ENCODE measurements at regions not wholly inside any gene's neighbourhood (a gene's known extent, or its start where the extent isn't known, plus 50 kb on each side); places are given as distances from the start of the nearest gene placed in this dataset.

DNA sequence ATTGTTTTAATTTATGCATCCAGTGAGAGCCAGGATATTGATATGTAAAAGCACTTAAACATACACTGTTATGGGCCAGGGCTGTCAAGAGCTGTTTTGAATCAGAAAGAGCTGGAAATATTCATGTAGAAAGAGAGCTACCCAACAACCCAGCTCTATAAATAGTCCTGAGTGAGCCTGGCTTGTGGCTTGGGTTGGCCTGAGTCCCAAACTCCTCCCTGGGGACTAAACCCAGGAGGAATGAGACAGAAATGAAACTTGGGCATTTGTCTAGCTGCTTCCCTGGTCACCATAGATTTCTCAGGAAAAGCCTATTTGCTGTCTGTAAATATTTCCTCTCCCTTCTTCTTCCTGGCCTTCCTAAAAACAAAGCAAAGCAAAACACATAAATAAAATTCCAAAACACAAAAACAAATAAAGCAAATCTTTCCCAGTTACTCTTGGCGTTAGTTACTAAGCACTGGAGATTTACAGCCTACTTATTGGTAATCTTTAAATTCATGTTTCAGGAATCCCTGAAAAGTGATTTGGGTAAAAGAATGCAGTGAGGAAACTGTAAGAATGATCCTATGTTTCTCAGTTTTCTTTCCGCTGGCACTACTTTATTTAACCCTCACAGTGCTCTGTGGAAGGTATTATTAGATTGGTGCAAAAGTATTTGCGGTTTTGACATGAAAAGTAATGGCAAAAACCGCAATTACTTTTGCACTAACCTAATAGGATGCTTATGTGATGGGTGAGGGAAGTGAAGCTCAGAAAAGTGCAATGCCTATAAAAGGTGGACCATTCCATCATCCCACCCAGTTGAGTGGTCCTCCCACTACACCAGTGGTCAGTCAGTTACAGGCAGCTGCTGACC is 111.8 kb downstream of the CARTPT start:
- Histone ChIP-seq H3K4me1 (ENCODE audit: control insufficient read depth, insufficient read depth, low read length) (no peaks in the 10 kb centered on the region), H3K36me3 (ENCODE audit: control insufficient read depth, insufficient read depth, low read length) (no peaks in the 10 kb centered on the region), H3K9me3 (ENCODE audit: control insufficient read depth, insufficient read depth, low read length) (peaks cover 11% of the 10 kb centered on the region), H3K4me3 (ENCODE audit: low read length) (no peak overlapping the region), H3K27me3 (ENCODE audit: control insufficient read depth, insufficient read depth, low read length) (no peaks in the 10 kb centered on the region), H3K27ac (ENCODE audit: low read length) (no peak overlapping the region)
- no peak for DNase-seq
- no peak for TF ChIP-seq CTCF (IDR thresholded peaks at IDR 0.05)
- Mint-ChIP-seq H3K27ac (no peak overlapping the region), H3K4me1 (no peaks in the 10 kb centered on the region), H3K36me3 (peaks cover 11% of the 10 kb centered on the region), H3K4me3 (no peak overlapping the region), H3K9me3 (peaks cover 6 to 10% of the 10 kb centered on the region in 2 donors), H3K27me3 (ENCODE audit: low read depth in 2 of 2) (no peaks in the 10 kb centered on the region)
- intact Hi-C loops (cut with micrococcal nuclease), result no loop called here
- no peak for ATAC-seq
- WGBS (ENCODE audit: insufficient coverage), result 88% methylated on average over 4 of the region's 4 CpGs

DNA sequence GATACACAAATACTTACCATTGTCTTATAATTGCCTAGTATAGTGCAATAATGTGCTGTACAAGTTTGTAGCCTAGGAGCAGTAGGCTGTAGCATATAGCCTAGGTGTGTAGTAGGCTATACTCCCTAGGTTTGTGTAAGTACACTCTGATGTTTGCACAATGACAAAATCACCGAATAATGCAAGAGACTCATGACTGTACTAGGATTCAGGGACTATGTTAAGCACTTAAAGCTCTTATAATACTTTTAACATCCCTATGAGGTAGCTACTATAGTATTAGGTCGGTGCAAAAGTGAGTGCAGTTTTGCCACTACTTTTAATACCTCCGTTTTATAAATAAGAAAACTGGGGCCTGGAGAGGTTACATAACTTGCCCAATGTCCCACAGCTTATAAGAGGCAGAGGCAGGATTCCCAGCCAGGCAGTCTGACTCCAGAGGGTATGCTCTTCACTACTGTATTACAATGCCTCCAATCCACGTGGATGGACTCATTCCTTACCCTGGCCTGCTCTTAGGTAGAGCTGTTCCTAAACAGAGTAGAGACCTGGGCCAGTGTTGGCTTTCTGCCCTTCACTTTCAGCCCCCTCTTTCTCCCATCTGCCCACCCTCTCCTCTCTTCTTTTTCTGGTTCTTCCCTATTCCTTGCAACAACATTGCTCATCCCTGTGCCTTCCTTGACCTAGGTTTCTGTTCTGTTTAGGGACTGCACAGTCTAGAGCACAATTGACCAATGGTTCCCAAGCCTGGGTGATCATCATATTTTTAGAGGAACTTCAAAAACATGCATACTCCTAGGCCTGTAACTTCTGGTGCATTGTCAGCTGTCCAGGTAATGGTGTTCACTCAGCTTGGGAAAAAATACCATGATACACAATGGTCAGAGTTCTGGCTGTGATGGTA is 114.0 kb downstream of the CARTPT start:
- DNase-seq, result no peak
- 75% methylated on average over 2 of the region's 4 CpGs for WGBS (ENCODE audit: insufficient coverage)
- intact Hi-C loops (cut with micrococcal nuclease), result no loop called here
- no peak overlapping the region for H3K4me3 Mint-ChIP-seq
- no peak overlapping the region for H3K27ac Mint-ChIP-seq
- no peaks in the 10 kb centered on the region for H3K27me3 Mint-ChIP-seq (ENCODE audit: low read depth in 2 of 2)
- no peak for ATAC-seq
- Histone ChIP-seq H3K4me3 (ENCODE audit: low read length) (no peak overlapping the region), H3K4me1 (ENCODE audit: control insufficient read depth, insufficient read depth, low read length) (no peaks in the 10 kb centered on the region), H3K27ac (ENCODE audit: low read length) (no peak overlapping the region), H3K9me3 (ENCODE audit: control insufficient read depth, insufficient read depth, low read length) (no peaks in the 10 kb centered on the region), H3K27me3 (ENCODE audit: control insufficient read depth, insufficient read depth, low read length) (no peaks in the 10 kb centered on the region), H3K36me3 (ENCODE audit: control insufficient read depth, insufficient read depth, low read length) (no peaks in the 10 kb centered on the region)
- H3K4me1 Mint-ChIP-seq, result no peaks in the 10 kb centered on the region
- no peak for TF ChIP-seq CTCF (IDR thresholded peaks at IDR 0.05)
- no peaks in the 10 kb centered on the region for H3K36me3 Mint-ChIP-seq
- no peaks in the 10 kb centered on the region for H3K9me3 Mint-ChIP-seq

DNA sequence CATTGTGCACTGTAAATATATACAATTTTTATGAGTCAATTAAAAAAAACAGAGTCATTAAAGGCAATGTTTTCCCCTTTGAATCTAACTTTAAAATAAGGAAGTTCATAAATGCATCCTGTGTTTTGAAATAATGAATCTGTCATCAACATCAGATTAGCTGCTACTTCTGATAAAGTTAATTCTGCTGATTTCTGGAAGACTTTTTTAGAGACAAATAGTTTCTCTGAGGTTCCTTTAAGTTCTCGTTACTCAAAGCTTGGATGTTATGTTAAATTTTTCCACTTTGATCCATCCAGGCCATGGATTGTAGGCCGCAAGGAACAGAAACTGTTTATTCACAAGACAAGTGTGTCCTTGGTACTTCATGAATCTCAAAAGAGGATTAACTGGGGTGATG is 115.5 kb downstream of the CARTPT start:
- H3K4me1 Mint-ChIP-seq, result no peaks in the 10 kb centered on the region
- no peak for DNase-seq
- H3K27ac Mint-ChIP-seq, result no peak overlapping the region
- 38% methylated on average over 2 of the region's 2 CpGs for WGBS (ENCODE audit: insufficient coverage)
- Histone ChIP-seq H3K27me3 (ENCODE audit: control insufficient read depth, insufficient read depth, low read length) (no peaks in the 10 kb centered on the region), H3K4me3 (ENCODE audit: low read length) (no peak overlapping the region), H3K9me3 (ENCODE audit: control insufficient read depth, insufficient read depth, low read length) (no peaks in the 10 kb centered on the region), H3K36me3 (ENCODE audit: control insufficient read depth, insufficient read depth, low read length) (no peaks in the 10 kb centered on the region), H3K27ac (ENCODE audit: low read length) (no peak overlapping the region), H3K4me1 (ENCODE audit: control insufficient read depth, insufficient read depth, low read length) (no peaks in the 10 kb centered on the region)
- intact Hi-C loops (cut with micrococcal nuclease), result no loop called here
- TF ChIP-seq CTCF (IDR thresholded peaks at IDR 0.05), result no peak
- H3K27me3 Mint-ChIP-seq (ENCODE audit: low read depth in 2 of 2), result peaks cover 0 to 3% of the 10 kb centered on the region in 2 donors
- no peak overlapping the region for H3K4me3 Mint-ChIP-seq
- ATAC-seq, result no peak
- no peaks in the 10 kb centered on the region for H3K9me3 Mint-ChIP-seq
- H3K36me3 Mint-ChIP-seq, result no peaks in the 10 kb centered on the region
